RWPE1 (cell line): ENCODE measurements at regions not wholly inside any gene's neighbourhood (a gene's known extent, or its start where the extent isn't known, plus 50 kb on each side); places are given as distances from the start of the nearest gene placed in this dataset.
"Not testable (repeated sequence)": the region's sequence is repeated elsewhere in the genome, so short reads cannot be mapped to it uniquely, and the experiment has no call there.

Experiments used
- CTCF ChIA-PET: fragments of 350-600 bp; sonication (Branson Sonifier 250); formaldehyde crosslinking; extraction: SDS; loops from one replicate; lab custom pipeline; 2021; lab: Yijun Ruan, JAX
- POLR2A ChIA-PET: fragments of 400-600 bp; formaldehyde crosslinking; extraction: SDS; loops from one replicate; lab custom pipeline; 2020; ENCODE audit warnings: antibody characterized with exemption; ENCODE audit not compliant: low non-redundant PET; lab: Yijun Ruan, JAX
- DNase-seq: peaks from one replicate; pipeline ENCODE4 v3.0.0; 2012; ENCODE audit warnings: low spot score
- H3K27ac ChIP-seq: fragments of 450-650 bp; 2 replicates; pipeline ENCODE4 v1.5.1; 2017
- CTCF ChIP-seq: fragments of 450-650 bp; conservative IDR thresholded peaks from 2 replicates; pipeline ENCODE4 v1.5.1; 2017; ENCODE audit warnings: low read depth, mild to moderate bottlenecking

GRCh38 chr4:81786766-81787165, 315.1 kb upstream of the RASGEF1B start:
- no peak for TF ChIP-seq CTCF
- no peak for DNase-seq
- ChIA-PET POLR2A (no interaction called here), CTCF (no interaction called here)
- no peak overlapping the region for H3K27ac ChIP-seq

DNA sequence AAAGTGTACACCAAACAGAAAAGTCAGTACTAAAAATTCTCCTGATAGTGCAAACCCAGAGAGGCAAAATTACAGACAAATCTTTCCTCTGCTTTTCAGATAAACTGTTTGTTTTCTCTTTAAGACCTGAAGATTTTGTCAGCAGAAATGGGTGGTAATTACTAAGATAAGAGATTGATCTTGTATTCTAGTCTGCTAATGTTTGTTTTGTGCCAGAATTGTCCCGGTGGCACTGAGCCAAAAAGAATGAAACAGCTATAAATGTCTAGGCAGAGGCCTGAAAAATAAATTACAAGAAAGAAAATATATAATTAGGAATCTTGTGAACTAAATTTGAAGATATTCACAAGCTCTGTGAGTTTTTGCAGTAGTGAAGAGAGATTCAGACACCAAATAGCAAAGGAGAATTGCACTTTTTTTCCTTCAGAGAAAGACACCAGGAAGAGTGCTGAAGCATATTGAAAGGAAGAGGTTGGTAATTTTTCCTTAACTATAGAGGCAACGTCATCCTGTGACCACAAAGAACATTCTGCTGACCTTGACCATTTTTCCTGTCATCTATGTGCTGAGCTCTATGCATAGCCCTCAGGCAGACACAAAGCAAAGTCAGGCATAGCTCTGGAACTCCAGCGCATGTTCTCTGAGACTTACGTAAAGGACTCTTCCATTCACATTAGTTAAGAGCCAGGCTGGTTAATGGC, 314.5 kb upstream of the RASGEF1B start:
- no peak for TF ChIP-seq CTCF
- no peak overlapping the region for H3K27ac ChIP-seq
- no peak for DNase-seq
- CTCF ChIA-PET, result no interaction called here
- POLR2A ChIA-PET, result no interaction called here

DNA sequence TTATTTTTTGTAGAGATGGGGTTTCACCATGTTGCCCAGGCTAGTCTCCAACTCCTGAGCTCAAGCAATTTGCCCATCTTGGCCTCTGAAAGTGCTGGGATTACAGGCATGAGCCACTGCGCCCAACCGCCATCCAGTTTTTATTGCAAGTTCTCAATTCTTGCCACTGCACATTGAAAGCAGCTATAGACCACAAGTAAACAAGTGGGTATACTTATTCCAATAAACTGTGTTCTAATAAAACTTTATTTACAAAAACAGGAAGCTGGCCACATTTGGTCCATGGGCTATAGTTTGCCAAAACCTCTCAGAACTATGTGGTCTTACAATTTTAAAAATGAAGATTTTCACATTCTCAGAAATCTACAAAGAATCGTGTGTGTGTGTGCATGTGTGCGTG, 313.6 kb upstream of the RASGEF1B start:
- no peak for TF ChIP-seq CTCF
- no peak overlapping the region for H3K27ac ChIP-seq
- ChIA-PET POLR2A (no interaction called here), CTCF (interaction anchor here (0.6 kb wide), 1 partner anchor 525 kb away, joined by 3 read pairs; no protein-coding TSS in a partner anchor)
- no peak for DNase-seq

DNA sequence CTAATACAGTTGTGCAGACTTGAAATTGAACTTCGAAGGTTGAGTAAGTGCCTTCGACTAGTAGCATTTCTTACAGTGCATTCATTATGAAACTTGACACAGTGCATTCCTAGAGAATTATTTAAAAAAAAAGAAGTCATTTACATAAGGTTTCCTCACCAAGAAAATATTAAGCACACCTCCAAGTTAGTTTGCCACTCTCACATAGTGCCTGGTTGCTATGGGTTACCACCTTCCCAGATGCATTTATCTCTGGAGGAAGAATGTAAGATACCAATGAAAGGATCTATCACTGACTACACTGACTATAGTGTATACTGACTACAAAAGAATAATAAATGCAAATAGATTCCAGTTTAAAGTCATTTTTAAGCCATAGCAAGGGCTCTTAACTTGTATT, 311.9 kb upstream of the RASGEF1B start:
- no peak for TF ChIP-seq CTCF
- no peak for DNase-seq
- ChIA-PET CTCF (no interaction called here), POLR2A (no interaction called here)
- no peak overlapping the region for H3K27ac ChIP-seq

GRCh38 chr4:81781799-81782198, 310.1 kb upstream of the RASGEF1B start:
- ChIA-PET POLR2A (no interaction called here), CTCF (no interaction called here)
- H3K27ac ChIP-seq, result no peak overlapping the region
- TF ChIP-seq CTCF, result no peak
- no peak for DNase-seq

DNA sequence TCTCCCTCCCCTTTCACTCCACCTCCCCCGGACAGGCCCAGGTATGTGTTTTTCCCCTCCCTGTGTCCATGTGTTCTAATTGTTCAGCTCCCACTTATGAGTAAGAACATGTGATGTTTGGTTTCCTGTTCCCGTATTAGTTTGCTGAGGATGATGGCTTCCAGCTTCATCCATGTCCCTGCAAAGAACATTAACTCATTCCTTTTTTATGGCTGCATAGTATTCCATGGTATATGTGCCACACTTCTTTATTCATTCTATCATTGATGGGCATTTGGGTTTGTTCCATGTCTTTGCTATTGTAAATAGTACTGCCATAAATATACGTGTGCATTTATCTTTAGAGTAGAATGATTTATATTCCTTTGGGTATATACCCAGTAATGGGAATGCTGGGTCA, 306.0 kb upstream of the RASGEF1B start:
- POLR2A ChIA-PET, CTCF ChIA-PET: not testable (repeated sequence)

GRCh38 chr4:81776794-81777193, 305.1 kb upstream of the RASGEF1B start:
- H3K27ac ChIP-seq, result no peak overlapping the region
- ChIA-PET CTCF (no interaction called here), POLR2A (no interaction called here)
- no peak for DNase-seq
- TF ChIP-seq CTCF, result no peak

More for the DNA sequence above, 306.0 kb upstream of the RASGEF1B start:
- not testable (repeated sequence) for H3K27ac ChIP-seq, DNase-seq
